Hematopoietic multipotent progenitor cell treated with erythropoietin and hydrocortisone succinate and interleukin-3 and kit ligand, for 17 days (in vitro differentiated cells): ENCODE measurements at regions not wholly inside any gene's neighbourhood (a gene's known extent, or its start where the extent isn't known, plus 50 kb on each side); places are given as distances from the start of the nearest gene placed in this dataset.
"Not testable (repeated sequence)": the region's sequence is repeated elsewhere in the genome, so short reads cannot be mapped to it uniquely, and the experiment has no call there.

ENCODE experiments used
- DNase-seq: peaks from one replicate; pipeline ENCODE4 v3.0.0-alpha.2; 2015; ENCODE audit warnings: low spot score

GRCh38 chr3:110001905-110002304 lies 664.6 kb upstream of the DPPA4 start:
- DNase-seq: not testable (repeated sequence)

GRCh38 chr3:110006913-110007312 lies 669.6 kb upstream of the DPPA4 start:
- no peak for DNase-seq

- no peak for DNase-seq
Observed at GRCh38 chr3:110015231-110015963, 678.1 kb upstream of the DPPA4 start.

- no peak for DNase-seq
Observed at GRCh38 chr3:110016235-110016815, 679.0 kb upstream of the DPPA4 start.

GRCh38 chr3:110017304-110017703 lies 680.0 kb upstream of the DPPA4 start:
- DNase-seq: no peak

GRCh38 chr3:110021659-110022058 lies 684.3 kb upstream of the DPPA4 start:
- no peak for DNase-seq

- not testable (repeated sequence) for DNase-seq
Observed at GRCh38 chr3:110023022-110023421, 685.7 kb upstream of the DPPA4 start.

GRCh38 chr3:110026421-110026820 lies 689.1 kb upstream of the DPPA4 start:
- no peak for DNase-seq

- no peak for DNase-seq
Observed at GRCh38 chr3:110027446-110028080, 690.2 kb upstream of the DPPA4 start.

- no peak for DNase-seq
Observed at GRCh38 chr3:110031975-110032374, 694.6 kb upstream of the DPPA4 start.

- no peak for DNase-seq
Observed at GRCh38 chr3:110059431-110059830, 722.1 kb upstream of the DPPA4 start.

- no peak for DNase-seq
Observed at GRCh38 chr3:110062716-110063115, 725.4 kb upstream of the DPPA4 start.

GRCh38 chr3:110063178-110063577 lies 725.8 kb upstream of the DPPA4 start:
- DNase-seq: no peak

- no peak for DNase-seq
Observed at GRCh38 chr3:110066206-110066605, 728.9 kb upstream of the DPPA4 start.

GRCh38 chr3:110067527-110067926 lies 730.2 kb upstream of the DPPA4 start:
- no peak for DNase-seq

GRCh38 chr3:110069761-110070160 lies 732.4 kb upstream of the DPPA4 start:
- DNase-seq: no peak

- no peak for DNase-seq
Observed at GRCh38 chr3:110070161-110070916, 733.0 kb upstream of the DPPA4 start.

GRCh38 chr3:110074095-110074494 lies 736.7 kb upstream of the DPPA4 start:
- DNase-seq: no peak

- no peak for DNase-seq
Observed at GRCh38 chr3:110077093-110077492, 739.7 kb upstream of the DPPA4 start.

GRCh38 chr3:110093411-110093810 lies 756.1 kb upstream of the DPPA4 start:
- no peak for DNase-seq

GRCh38 chr3:110093812-110094401 lies 756.6 kb upstream of the DPPA4 start:
- no peak for DNase-seq

GRCh38 chr3:110099711-110100110 lies 762.4 kb upstream of the DPPA4 start:
- no peak for DNase-seq
